Activated T-cell treated with anti-CD3 and anti-CD28 coated beads for 24 hours (primary cell): ENCODE measurements at regions not wholly inside any gene's neighbourhood (a gene's known extent, or its start where the extent isn't known, plus 50 kb on each side); places are given as distances from the start of the nearest gene placed in this dataset.
"Not testable (repeated sequence)": the region's sequence is repeated elsewhere in the genome, so short reads cannot be mapped to it uniquely, and the experiment has no call there.

Experiments used
- DNase-seq: peaks from one replicate; pipeline ENCODE4 v3.0.0-alpha.2; 2020; ENCODE audit warnings: low read depth

DNA sequence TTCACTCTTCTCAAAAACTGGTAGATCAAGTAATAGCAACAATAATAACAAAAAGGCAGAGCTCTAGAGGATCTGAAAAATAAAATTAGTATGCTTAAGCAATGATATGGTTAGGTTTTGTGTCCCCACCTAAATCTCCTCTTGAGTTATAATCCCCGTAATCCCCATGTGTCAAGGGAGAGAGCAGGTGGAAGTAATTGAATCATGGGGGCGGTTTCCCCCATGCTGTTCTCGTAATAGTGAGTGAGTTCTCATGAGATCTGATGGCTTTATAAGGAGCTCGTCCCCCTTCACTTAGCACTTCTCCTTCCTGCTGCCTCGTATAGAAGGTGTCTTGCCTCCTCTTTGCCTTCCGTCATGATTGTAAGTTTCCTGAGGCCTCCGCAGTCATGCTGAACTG lies 60.2 kb upstream of the ABHD2 start:
- no peak for DNase-seq

GRCh38 chr15:89030311-89030710 lies 57.9 kb upstream of the ABHD2 start:
- DNase-seq = no peak

DNA sequence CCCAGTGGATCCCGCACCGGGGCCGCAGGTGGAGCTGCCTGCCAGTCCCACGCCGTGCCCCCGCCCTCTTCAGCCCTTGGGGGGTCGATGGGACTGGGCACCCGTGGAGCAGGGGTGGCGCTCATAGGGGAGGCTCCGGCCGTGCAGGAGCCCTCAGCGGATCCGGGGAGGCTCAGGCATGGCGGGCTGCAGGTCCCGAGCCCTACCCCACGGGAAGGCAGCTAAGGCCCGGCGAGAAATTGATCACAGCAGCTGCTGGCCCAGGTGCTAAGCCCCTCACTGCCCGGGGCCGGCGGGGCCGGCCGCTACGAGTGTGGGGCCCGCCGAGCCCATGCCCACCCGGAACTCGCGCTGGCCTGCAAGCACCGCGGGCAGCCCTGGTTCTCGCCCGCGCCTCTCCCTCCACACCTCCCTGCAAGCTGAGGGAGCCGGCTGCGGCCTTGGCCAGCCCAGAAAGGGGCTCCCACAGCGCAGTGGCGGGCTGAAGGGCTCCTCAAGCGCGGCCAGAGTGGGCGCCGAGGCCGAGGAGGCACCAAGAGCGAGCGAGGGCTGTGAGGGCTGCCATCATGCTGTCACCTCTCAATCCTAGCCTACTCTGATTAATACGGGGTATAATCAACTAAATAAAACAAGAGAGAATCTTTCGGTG lies 56.5 kb upstream of the ABHD2 start:
- not testable (repeated sequence) for DNase-seq

DNA sequence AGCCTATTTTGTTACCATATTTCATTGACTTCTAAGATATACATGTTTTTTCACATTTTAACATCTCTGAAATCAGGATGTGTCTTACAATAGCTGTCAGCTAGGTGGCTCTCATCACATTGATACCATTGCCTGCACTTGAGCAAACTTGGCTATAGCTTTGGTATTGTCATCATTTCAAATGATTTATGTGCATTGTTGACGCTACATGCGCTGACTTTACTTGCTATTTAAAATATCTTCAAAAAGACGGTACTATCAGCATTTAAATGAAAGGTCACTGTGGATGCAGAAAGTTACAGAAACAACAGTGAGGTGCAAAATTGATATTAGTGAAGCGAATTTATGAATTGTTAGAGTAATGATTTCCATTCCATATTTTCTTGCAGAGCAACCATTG lies 54.0 kb upstream of the ABHD2 start:
- DNase-seq = no peak

GRCh38 chr15:89035150-89035549 lies 53.1 kb upstream of the ABHD2 start:
- no peak for DNase-seq

- no peak for DNase-seq
Observed at GRCh38 chr15:89035658-89036057, 52.6 kb upstream of the ABHD2 start.

- DNase-seq = no peak
Observed at GRCh38 chr15:89038146-89038545, 50.1 kb upstream of the ABHD2 start.
